Sigmoid colon (tissue), 6 donors: ENCODE measurements at regions not wholly inside any gene's neighbourhood (a gene's known extent, or its start where the extent isn't known, plus 50 kb on each side); places are given as distances from the start of the nearest gene placed in this dataset.

Source experiments
- DNase-seq: peaks from one replicate; pipeline ENCODE4 v3.0.0-alpha.2; 2019
- H3K27ac ChIP-seq, 4 donors: fragments of 200-600 bp; sonication (generic); one replicate each; pipeline ENCODE4 v1.5.1; 2016 to 2019; ENCODE audit warnings: mild to moderate bottlenecking in 1 of 4
- H3K27me3 ChIP-seq, 3 donors: fragments of 200-600 bp; sonication (generic); one replicate each; pipeline ENCODE4 v1.5.1; 2019; ENCODE audit warnings: mild to moderate bottlenecking in 1 of 3
- H3K36me3 ChIP-seq, 4 donors: fragments of 200-600 bp; sonication (generic); one replicate each; pipeline ENCODE4 v1.5.1; 2016 to 2019
- H3K4me1 ChIP-seq, 4 donors: fragments of 200-600 bp; sonication (generic); one replicate each; pipeline ENCODE4 v1.5.1; 2017 to 2019
- H3K4me3 ChIP-seq, 4 donors: fragments of 200-600 bp; sonication (generic); one replicate each; pipeline ENCODE4 v1.5.1; 2017 to 2019; ENCODE audit warnings: mild to moderate bottlenecking in 2 of 4, moderate library complexity in 1 of 4
- H3K9me3 ChIP-seq, 4 donors: fragments of 200-600 bp in 3 of 4; sonication (generic) in 3 of 4; one replicate each; pipeline versions ENCODE4 v1.5.1 to v1.6.1; 2013 to 2019
- CTCF ChIP-seq, 4 experiments: fragments of 450-650 bp in 3 of 4; fragments of 200-600 bp in 1 of 4; IDR thresholded peaks; one replicate each; pipeline ENCODE4 v1.5.1; 2016 to 2019; ENCODE audit warnings: antibody characterized with exemption in 4 of 4, mild to moderate bottlenecking in 3 of 4, moderate library complexity in 2 of 4
- EP300 ChIP-seq, 4 donors: sonication (generic); formaldehyde crosslinking; IDR thresholded peaks; one replicate each; pipeline ENCODE4 v1.6.1; 2017; ENCODE audit warnings: antibody characterized with exemption in 4 of 4
- POLR2A ChIP-seq, 2 donors: fragments of 450-650 bp; IDR thresholded peaks; one replicate each; pipeline ENCODE4 v1.6.1; 2016; ENCODE audit warnings: antibody characterized with exemption in 2 of 2, mild to moderate bottlenecking in 2 of 2, moderate library complexity in 2 of 2
- POLR2AphosphoS5 ChIP-seq, 4 donors: sonication (generic); formaldehyde crosslinking; IDR thresholded peaks; one replicate each; pipeline ENCODE4 v1.6.1; 2017; ENCODE audit warnings: antibody characterized with exemption in 4 of 4
- WGBS, 2 donors: extraction: QIAGEN DNeasy Blood & Tissue Kit; methylation state at CpG; one replicate each; pipeline ENCODE4 v1.1.7; 2013; 5-methylcytosine and 5-hydroxymethylcytosine counted together
- intact Hi-C: fragments of 100-400 bp; cut with DNase I; formaldehyde crosslinking; loops from one replicate; pipeline ENCODE4 v1.15.1; 2023
- donor health status: healthy with polysubstance abuse.
- donor health status: healthy.

- WGBS, 2 donors = 70 to 77% methylated on average over 5 of the region's 5 CpGs
- Histone ChIP-seq H3K27ac (no peak overlapping the region), H3K9me3 (no peaks in the 10 kb centered on the region), H3K36me3 (no peaks in the 10 kb centered on the region), H3K4me1 (no peaks in the 10 kb centered on the region), H3K4me3 (no peak overlapping the region), H3K27me3 (no peaks in the 10 kb centered on the region)
- TF ChIP-seq POLR2A (IDR thresholded peaks at IDR 0.05) (no peak), POLR2AphosphoS5 (IDR thresholded peaks at IDR 0.05) (no peak), CTCF (IDR thresholded peaks at IDR 0.05) (no peak), EP300 (IDR thresholded peaks at IDR 0.05) (no peak)
- intact Hi-C loops = no loop called here
- DNase-seq = no peak
These were observed 371.1 kb downstream of the FSCB start for GRCh38 chr14:44135972-44136371.

DNA sequence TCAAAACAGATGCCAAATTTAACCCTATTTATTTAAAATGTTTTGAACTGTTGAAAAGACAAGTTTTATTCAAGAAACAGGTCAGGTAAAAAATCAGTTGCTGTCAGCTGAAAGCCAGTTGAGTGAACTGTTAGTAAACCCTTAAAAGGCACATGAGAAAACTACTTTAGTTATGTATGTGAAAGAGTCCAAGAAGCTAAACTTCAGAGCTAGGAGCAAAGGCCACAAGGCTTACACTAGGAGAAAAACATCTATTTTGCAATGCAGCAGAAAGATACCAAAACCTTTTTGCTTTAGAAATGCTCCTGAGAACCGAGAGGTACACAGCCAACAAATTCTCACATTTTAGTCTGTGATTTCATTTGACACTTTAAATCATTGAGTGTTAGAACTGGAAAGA lies 375.2 kb downstream of the FSCB start:
- Histone ChIP-seq H3K4me3 (no peak overlapping the region), H3K27me3 (no peaks in the 10 kb centered on the region), H3K4me1 (no peaks in the 10 kb centered on the region), H3K9me3 (no peaks in the 10 kb centered on the region), H3K27ac (no peak overlapping the region), H3K36me3 (no peaks in the 10 kb centered on the region)
- 64 to 72% methylated on average over 1 of the region's 1 CpG for WGBS, 2 donors
- DNase-seq = no peak
- intact Hi-C loops = no loop called here
- TF ChIP-seq CTCF (IDR thresholded peaks at IDR 0.05) = no peak
- no peak for TF ChIP-seq EP300 (IDR thresholded peaks at IDR 0.05)
- no peak for TF ChIP-seq POLR2A (IDR thresholded peaks at IDR 0.05)
- no peak for TF ChIP-seq POLR2AphosphoS5 (IDR thresholded peaks at IDR 0.05)

DNA sequence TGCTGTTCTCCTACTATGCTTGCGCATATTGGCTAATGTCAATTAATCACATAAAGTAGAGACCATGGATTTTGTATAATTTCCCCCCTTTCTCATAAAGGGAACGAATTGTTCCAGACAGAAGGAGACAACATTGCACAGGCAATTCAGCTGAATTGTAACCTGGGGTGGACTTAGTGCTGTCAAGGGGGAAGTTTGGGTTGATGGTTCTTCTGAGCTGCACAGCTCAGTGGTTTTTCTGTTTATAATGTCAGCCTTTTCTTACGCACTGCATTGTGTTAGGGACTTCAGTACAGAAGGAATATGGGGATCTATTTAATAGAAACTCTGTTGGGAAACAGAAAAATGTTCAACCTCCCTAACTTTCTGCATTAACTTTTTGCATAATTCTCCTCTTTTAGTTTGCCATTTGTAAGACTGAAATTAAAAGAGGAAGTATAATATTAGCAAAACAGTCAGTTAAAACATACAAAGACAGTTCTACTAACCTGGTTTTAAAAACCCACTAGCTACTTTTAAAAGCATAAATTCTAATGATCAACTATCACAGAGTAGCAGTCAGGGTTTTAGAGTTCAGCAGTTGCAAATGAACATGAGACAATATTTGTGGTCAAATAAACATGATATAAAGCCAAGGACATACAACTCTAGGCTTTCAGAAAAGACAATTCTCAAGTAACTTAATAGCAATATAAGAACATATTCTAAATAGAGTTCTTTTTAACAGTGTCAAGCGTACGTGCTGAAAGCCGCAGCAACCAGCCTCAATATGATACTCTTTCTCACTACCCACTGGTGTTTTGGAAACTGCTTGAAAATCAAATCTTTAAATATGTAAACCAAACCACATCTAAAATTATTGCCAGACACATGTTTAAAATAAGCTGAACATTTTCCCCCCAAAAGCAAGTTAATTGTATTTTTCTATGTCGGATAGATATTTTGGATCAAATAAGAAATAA lies 393.0 kb downstream of the FSCB start:
- H3K9me3 ChIP-seq = peaks cover 0 to 2% (median 0%) of the 10 kb centered on the region in 4 donors
- H3K4me1 ChIP-seq = no peaks in the 10 kb centered on the region
- no peaks in the 10 kb centered on the region for H3K27me3 ChIP-seq
- no peak overlapping the region for H3K27ac ChIP-seq
- H3K36me3 ChIP-seq = no peaks in the 10 kb centered on the region
- DNase-seq = no peak
- no peak for TF ChIP-seq EP300 (IDR thresholded peaks at IDR 0.05)
- TF ChIP-seq POLR2AphosphoS5 (IDR thresholded peaks at IDR 0.05) = no peak
- TF ChIP-seq POLR2A (IDR thresholded peaks at IDR 0.05) = no peak
- no peak for TF ChIP-seq CTCF (IDR thresholded peaks at IDR 0.05)
- intact Hi-C loops = no loop called here
- no peak overlapping the region for H3K4me3 ChIP-seq
- WGBS, 2 donors = 78 to 85% methylated on average over 7 of the region's 7 CpGs

- Histone ChIP-seq H3K27ac (no peak overlapping the region), H3K36me3 (no peaks in the 10 kb centered on the region), H3K4me1 (no peaks in the 10 kb centered on the region), H3K27me3 (no peaks in the 10 kb centered on the region), H3K4me3 (no peak overlapping the region), H3K9me3 (peaks cover 0 to 2% (median 0%) of the 10 kb centered on the region in 4 donors)
- DNase-seq = no peak
- TF ChIP-seq EP300 (IDR thresholded peaks at IDR 0.05) = no peak
- no peak for TF ChIP-seq CTCF (IDR thresholded peaks at IDR 0.05)
- TF ChIP-seq POLR2A (IDR thresholded peaks at IDR 0.05) = no peak
- no peak for TF ChIP-seq POLR2AphosphoS5 (IDR thresholded peaks at IDR 0.05)
- intact Hi-C loops = no loop called here
These were observed 394.2 kb downstream of the FSCB start for GRCh38 chr14:44112774-44113460.
